ENCODE measurements at regions not wholly inside any gene's neighbourhood (a gene's known extent, or its start where the extent isn't known, plus 50 kb on each side); places are given as distances from the start of the nearest gene placed in this dataset.

DNA sequence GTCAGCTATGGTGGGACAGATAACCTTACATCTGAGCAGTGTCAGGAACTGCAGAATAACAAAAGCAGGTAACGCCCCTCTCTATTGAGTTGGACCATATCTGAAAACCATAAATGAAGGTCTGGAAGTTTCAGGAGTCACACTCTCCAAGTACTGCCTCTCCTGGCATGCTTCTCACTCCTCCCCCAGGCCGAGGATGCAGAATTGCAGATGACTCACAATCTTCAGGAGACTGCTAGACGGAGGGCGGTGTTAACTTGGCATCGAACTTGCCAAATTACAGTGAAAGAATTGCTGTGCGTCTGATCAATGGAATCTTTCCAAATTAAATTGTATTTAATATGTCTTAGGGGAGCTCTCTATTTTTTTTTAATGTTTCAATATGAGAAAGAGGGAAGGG, 67.1 kb upstream of the TRIM2 start:
- Histone ChIP-seq H3K9me3 (no peaks in the 10 kb centered on the region), H3K4me1 (peaks cover 0 to 5% of the 10 kb centered on the region in 2 donors), H3K27me3 (no peaks in the 10 kb centered on the region), H3K4me3 (no peak overlapping the region), H3K36me3 (no peaks in the 10 kb centered on the region), H3K27ac (no peak overlapping the region)
- TF ChIP-seq, protein P1, sequence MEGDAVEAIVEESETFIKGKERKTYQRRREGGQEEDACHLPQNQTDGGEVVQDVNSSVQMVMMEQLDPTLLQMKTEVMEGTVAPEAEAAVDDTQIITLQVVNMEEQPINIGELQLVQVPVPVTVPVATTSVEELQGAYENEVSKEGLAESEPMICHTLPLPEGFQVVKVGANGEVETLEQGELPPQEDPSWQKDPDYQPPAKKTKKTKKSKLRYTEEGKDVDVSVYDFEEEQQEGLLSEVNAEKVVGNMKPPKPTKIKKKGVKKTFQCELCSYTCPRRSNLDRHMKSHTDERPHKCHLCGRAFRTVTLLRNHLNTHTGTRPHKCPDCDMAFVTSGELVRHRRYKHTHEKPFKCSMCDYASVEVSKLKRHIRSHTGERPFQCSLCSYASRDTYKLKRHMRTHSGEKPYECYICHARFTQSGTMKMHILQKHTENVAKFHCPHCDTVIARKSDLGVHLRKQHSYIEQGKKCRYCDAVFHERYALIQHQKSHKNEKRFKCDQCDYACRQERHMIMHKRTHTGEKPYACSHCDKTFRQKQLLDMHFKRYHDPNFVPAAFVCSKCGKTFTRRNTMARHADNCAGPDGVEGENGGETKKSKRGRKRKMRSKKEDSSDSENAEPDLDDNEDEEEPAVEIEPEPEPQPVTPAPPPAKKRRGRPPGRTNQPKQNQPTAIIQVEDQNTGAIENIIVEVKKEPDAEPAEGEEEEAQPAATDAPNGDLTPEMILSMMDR (IDR thresholded peaks at IDR 0.05): no peak
- intact Hi-C loops (cut with DNase I): no loop called here
- ATAC-seq: peak; percentile 68
- DNase-seq: peak in 1 of 4 donors; percentile 72

DNA sequence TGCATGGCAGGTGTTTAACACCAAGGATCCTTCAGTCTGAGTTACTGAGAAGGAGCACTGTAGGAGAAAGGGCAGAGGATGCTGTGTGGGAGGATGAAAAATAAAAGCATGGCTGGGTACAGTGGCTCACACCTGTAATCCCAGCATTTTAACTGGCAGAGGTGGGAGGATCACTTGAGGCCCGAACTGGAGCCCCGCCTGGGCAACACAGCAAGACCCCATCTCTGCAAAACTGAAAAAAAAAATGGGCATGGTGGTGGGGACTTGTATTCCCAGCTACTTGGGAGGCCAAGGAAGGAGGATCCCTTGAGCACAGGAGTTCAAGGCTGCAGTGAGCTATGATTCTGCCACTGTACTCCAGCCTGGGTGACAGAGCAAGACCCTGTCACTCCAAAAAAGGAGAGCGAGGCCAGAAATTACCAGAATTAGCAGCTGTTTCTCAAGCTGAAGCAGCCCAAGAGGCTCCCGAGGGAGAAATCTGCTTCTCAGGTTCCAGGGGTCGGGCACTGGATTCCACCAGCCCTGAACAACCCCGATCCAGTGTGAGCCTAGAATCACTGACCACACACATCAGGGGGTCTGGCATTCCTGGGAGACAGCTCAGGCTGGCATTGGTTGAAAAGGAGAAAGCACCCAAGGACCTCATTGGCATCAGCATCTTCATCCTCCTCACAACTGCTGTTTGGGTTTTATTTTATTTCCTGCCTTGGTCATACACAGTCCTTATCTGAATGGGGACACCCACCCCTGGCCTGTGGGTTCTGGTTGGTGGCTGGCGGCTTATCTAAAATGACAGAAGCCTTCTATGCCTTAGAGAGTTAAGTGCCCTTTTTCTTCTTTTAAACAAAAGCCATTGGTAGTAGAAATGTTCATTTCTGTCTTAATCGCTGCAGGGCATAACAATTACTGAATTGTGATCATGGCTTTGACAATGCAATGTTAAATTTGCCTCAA, 66.3 kb upstream of the TRIM2 start:
- no peaks in the 10 kb centered on the region for H3K9me3 ChIP-seq
- H3K36me3 ChIP-seq: no peaks in the 10 kb centered on the region
- ATAC-seq (no peak), DNase-seq (no peak)
- no peak overlapping the region for H3K4me3 ChIP-seq
- intact Hi-C loops (cut with DNase I): no loop called here
- no peak overlapping the region for H3K27ac ChIP-seq
- no peaks in the 10 kb centered on the region for H3K27me3 ChIP-seq
- TF ChIP-seq, protein P1 (IDR thresholded peaks at IDR 0.05): no peak
- peaks cover 0 to 7% of the 10 kb centered on the region in 2 donors for H3K4me1 ChIP-seq

DNA sequence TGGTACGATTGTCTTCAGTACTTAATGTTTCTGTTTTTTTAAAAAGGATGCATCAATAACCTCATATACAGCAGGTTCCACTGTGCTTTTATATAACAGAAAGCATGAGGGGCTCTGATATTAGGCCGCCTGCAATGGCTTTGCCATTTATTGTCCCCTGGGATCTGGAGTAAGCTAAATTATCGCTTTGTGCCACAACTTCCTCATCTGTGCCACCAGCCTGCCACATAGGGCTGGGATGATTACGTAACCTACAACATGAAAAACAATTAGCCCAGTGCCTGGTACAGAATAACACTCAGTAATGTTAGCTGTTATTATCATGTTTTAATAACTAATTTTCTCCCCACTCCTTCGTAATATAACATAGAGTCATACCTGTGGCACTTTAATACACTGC, 65.5 kb upstream of the TRIM2 start:
- ATAC-seq: peak; percentile 14
- peaks cover 5 to 15% of the 10 kb centered on the region in 2 donors for H3K4me1 ChIP-seq
- H3K27me3 ChIP-seq: no peaks in the 10 kb centered on the region
- DNase-seq: no peak
- intact Hi-C loops (cut with DNase I): no loop called here
- TF ChIP-seq, protein P1 (IDR thresholded peaks at IDR 0.05): no peak
- H3K36me3 ChIP-seq: no peaks in the 10 kb centered on the region
- no peak overlapping the region for H3K4me3 ChIP-seq
- H3K9me3 ChIP-seq: no peaks in the 10 kb centered on the region
- no peak overlapping the region for H3K27ac ChIP-seq

DNA sequence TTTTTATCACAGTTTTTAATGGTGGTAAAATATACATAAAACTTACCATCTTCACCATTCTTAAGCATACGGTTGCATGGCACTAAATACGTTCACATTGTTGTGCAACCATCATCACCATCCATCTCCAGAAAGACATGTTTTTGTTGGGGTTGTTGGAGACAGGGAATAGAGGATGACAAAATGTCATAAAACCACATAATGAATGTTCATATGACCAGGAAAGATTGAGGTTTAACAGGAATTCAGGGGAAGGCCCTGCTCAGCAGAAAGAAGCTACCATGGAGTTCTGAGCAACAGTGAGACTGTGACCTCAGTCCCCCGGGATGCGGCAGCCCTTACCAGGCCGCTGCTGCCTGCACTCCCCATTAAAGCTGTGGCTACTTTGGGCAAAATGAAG, 63.9 kb upstream of the TRIM2 start:
- no peak for ATAC-seq
- no peak for DNase-seq
- Histone ChIP-seq H3K4me3 (no peak overlapping the region), H3K9me3 (no peaks in the 10 kb centered on the region), H3K27ac (no peak overlapping the region), H3K36me3 (no peaks in the 10 kb centered on the region), H3K27me3 (no peaks in the 10 kb centered on the region), H3K4me1 (peaks cover 5 to 17% of the 10 kb centered on the region in 2 donors)
- TF ChIP-seq, protein P1 (IDR thresholded peaks at IDR 0.05): no peak
- intact Hi-C loops (cut with DNase I): loop anchor here in 1 of 2 donors (5.0 kb wide), 1 partner anchor 177 kb away; no protein-coding TSS in a partner anchor

DNA sequence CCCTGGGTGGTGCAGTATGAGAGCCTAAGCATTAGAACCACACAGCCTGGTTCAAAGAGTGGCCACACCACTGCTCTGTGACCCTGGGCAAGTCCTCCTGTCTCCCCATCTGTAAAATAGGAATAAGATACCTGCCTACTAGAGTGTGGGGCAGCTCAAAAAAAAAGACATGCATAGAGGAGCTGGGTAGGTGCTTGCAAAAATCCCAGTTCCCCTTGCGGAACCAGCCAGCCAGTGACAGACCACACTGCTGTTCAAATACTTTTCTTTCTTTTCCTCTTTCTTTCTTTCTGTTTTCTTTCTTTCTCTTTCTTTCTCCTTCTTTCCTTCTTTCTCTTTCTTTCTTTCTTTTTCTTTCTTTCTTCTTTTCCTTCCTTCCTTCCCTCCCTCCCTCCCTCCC, 63.0 kb upstream of the TRIM2 start:
- Histone ChIP-seq H3K27ac (no peak overlapping the region), H3K36me3 (no peaks in the 10 kb centered on the region), H3K4me3 (no peak overlapping the region), H3K9me3 (no peaks in the 10 kb centered on the region), H3K27me3 (no peaks in the 10 kb centered on the region), H3K4me1 (peaks cover 5 to 17% of the 10 kb centered on the region in 2 donors)
- intact Hi-C loops (cut with DNase I): loop anchor here in 1 of 2 donors (5.0 kb wide), 1 partner anchor 176 kb away; no protein-coding TSS in a partner anchor
- DNase-seq (no peak), ATAC-seq (no peak)
- TF ChIP-seq, protein P1 (IDR thresholded peaks at IDR 0.05): no peak

Measured in left lung (tissue), 4 donors.